Stimulated activated naive CD8-positive, alpha-beta T cell treated with anti-CD3 and anti-CD28 coated beads, Interleukin-15, Interleukin-2, amounts not matched to agents 100 ng/mL and 50 ng/mL, for 24 hours (primary cell): ENCODE measurements at regions not wholly inside any gene's neighbourhood (a gene's known extent, or its start where the extent isn't known, plus 50 kb on each side); places are given as distances from the start of the nearest gene placed in this dataset.

Source experiments
- H3K27ac Mint-ChIP-seq: one replicate; pipeline ENCODE4 v1.8.0; 2021; ENCODE audit warnings: mild to moderate bottlenecking, mixed read lengths
- H3K27me3 Mint-ChIP-seq: one replicate; pipeline ENCODE4 v1.8.0; 2021; ENCODE audit warnings: mixed read lengths
- H3K36me3 Mint-ChIP-seq: one replicate; pipeline ENCODE4 v1.8.0; 2021; ENCODE audit warnings: low read depth, mixed read lengths
- H3K4me1 Mint-ChIP-seq: one replicate; pipeline ENCODE4 v1.8.0; 2021; ENCODE audit warnings: low read depth, mixed read lengths
- H3K4me3 Mint-ChIP-seq: one replicate; pipeline ENCODE4 v1.8.0; 2021; ENCODE audit warnings: mild to moderate bottlenecking, mixed read lengths
- H3K9me3 Mint-ChIP-seq: one replicate; pipeline ENCODE4 v1.8.0; 2021; ENCODE audit warnings: mixed read lengths

DNA sequence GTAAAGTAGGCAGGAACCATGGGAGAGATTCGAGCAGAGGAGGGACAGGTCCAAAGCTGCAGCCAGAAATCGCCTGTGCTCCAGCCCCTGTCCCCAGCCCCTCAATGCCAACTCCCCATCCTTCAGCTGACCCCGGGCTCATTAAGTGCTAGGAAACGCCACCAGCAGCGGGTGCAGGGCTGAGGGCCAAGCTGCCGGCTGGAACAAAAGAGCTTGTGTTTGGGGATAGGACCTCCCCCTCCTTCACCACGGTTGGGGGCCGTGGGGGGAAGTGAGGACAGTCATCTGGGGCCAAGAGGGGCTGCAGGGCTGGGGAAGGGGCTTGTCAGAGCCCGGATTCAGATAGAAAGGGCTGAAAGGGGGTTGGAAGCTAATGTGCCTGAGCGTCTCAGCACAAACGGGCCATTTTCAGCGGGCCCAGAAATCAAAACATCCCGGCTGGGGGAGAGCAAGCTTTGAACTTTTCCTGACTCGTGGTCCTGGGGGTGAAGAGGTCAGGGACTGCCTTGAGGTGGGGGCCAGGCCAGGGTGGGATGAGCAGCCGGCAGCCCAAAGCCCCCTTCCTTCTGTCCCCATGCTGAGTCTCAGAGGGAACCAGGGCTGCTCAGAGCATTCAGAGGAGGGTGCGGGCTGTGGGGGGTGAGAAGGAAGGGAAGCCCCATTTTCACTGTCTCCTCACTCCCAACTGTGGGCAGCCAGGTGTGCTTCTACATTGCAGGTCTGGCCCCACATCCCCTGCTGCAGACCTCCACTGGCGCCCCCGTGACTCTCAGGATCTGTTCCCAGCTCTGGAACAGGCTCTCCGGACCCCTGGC lies 69.4 kb upstream of the DAB2IP start:
- Mint-ChIP-seq H3K4me1 (no peaks in the 10 kb centered on the region), H3K4me3 (no peak overlapping the region), H3K27me3 (peaks cover 16% of the 10 kb centered on the region), H3K36me3 (no peaks in the 10 kb centered on the region), H3K9me3 (no peaks in the 10 kb centered on the region), H3K27ac (no peak overlapping the region)

DNA sequence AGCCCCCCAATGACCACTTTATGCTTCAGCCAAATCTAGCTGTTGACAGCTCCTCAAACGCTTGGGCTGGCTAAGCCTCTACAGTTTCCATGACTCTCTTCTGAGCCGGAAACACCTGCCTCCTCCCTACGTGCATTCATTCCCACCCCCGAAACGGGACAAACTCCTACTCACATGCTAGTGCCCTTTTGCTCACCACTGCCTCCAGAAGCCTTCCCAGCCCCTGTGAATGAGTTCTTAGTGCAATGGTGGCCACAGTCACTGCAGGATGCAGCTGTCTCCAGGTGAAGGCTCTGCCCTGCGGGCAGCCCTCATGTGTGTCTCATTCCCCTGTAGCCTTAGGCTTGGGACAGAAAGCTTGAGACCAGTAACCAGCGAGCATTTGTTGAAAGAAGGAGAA lies 68.8 kb upstream of the DAB2IP start:
- H3K27ac Mint-ChIP-seq = no peak overlapping the region
- H3K27me3 Mint-ChIP-seq = peaks cover 18% of the 10 kb centered on the region
- no peaks in the 10 kb centered on the region for H3K4me1 Mint-ChIP-seq
- no peaks in the 10 kb centered on the region for H3K36me3 Mint-ChIP-seq
- H3K4me3 Mint-ChIP-seq = no peak overlapping the region
- H3K9me3 Mint-ChIP-seq = no peaks in the 10 kb centered on the region

GRCh38 chr9:121584421-121584820 lies 67.0 kb upstream of the DAB2IP start:
- H3K27ac Mint-ChIP-seq = no peak overlapping the region
- no peaks in the 10 kb centered on the region for H3K4me1 Mint-ChIP-seq
- no peaks in the 10 kb centered on the region for H3K9me3 Mint-ChIP-seq
- H3K36me3 Mint-ChIP-seq = no peaks in the 10 kb centered on the region
- H3K4me3 Mint-ChIP-seq = no peak overlapping the region
- peaks cover 29% of the 10 kb centered on the region for H3K27me3 Mint-ChIP-seq

- Mint-ChIP-seq H3K4me1 (no peaks in the 10 kb centered on the region), H3K36me3 (no peaks in the 10 kb centered on the region), H3K27me3 (peaks cover 38% of the 10 kb centered on the region), H3K4me3 (no peak overlapping the region), H3K9me3 (no peaks in the 10 kb centered on the region), H3K27ac (no peak overlapping the region)
Observed at GRCh38 chr9:121587863-121588262, 63.6 kb upstream of the DAB2IP start.

DNA sequence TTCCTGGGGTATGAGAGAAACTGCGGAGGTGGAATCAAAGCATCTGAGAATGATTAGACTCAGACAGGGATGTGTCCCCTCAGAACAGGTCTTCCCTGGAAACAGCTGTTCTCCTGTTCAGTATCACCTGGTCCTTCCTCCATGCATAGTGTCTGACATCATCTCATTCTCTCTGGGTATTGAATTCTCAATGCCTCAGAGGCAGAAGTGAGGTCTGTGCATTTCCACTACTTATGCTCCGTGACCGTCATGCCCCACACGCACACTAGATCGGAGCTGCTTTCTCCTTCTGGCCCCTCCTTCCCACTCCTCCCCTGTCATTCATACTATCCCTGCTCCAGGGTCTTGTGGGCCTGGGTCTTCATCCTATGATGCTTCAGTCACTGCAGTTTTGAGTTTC lies 61.4 kb upstream of the DAB2IP start:
- Mint-ChIP-seq H3K27ac (no peak overlapping the region), H3K9me3 (no peaks in the 10 kb centered on the region), H3K4me1 (no peaks in the 10 kb centered on the region), H3K36me3 (no peaks in the 10 kb centered on the region), H3K27me3 (peaks cover 45% of the 10 kb centered on the region), H3K4me3 (no peak overlapping the region)

- Mint-ChIP-seq H3K9me3 (no peaks in the 10 kb centered on the region), H3K36me3 (no peaks in the 10 kb centered on the region), H3K27ac (no peak overlapping the region), H3K4me1 (no peaks in the 10 kb centered on the region), H3K27me3 (peaks cover 45% of the 10 kb centered on the region), H3K4me3 (no peak overlapping the region)
Observed at GRCh38 chr9:121592265-121592664, 59.2 kb upstream of the DAB2IP start.

- no peaks in the 10 kb centered on the region for H3K4me1 Mint-ChIP-seq
- H3K36me3 Mint-ChIP-seq = no peaks in the 10 kb centered on the region
- H3K27me3 Mint-ChIP-seq = peaks cover 50% of the 10 kb centered on the region
- no peaks in the 10 kb centered on the region for H3K9me3 Mint-ChIP-seq
- no peak overlapping the region for H3K27ac Mint-ChIP-seq
- H3K4me3 Mint-ChIP-seq = no peak overlapping the region
Observed at GRCh38 chr9:121593066-121593465, 58.4 kb upstream of the DAB2IP start.

- Mint-ChIP-seq H3K4me3 (no peak overlapping the region), H3K4me1 (no peaks in the 10 kb centered on the region), H3K27ac (no peak overlapping the region), H3K27me3 (peaks cover 51% of the 10 kb centered on the region), H3K9me3 (no peaks in the 10 kb centered on the region), H3K36me3 (no peaks in the 10 kb centered on the region)
Observed at GRCh38 chr9:121596515-121596914, 54.9 kb upstream of the DAB2IP start.

DNA sequence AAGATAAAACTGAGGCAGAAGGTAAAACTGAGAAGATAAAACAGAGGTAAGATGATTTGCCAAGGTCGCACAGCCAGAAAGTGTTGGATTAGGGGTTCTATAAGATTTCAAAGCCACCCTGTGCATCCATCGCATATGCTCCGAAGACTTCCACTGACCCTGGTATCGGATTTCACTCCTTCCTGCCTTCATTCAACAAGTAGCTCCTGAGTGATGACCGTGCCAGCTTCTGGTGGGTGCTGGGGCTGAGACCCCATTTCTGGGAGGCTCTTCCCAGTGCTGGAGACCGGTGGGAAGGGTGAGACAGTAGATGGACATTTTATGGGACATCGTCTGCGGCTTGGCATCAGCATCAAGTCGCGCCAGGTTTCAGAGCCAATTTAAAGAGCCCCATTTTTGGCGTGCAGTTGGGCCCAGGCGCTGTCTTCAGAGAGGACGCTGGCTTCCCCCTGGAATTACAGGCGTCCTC lies 53.7 kb upstream of the DAB2IP start:
- Mint-ChIP-seq H3K9me3 (no peaks in the 10 kb centered on the region), H3K27ac (no peak overlapping the region), H3K4me1 (no peaks in the 10 kb centered on the region), H3K36me3 (no peaks in the 10 kb centered on the region), H3K27me3 (peaks cover 58% of the 10 kb centered on the region), H3K4me3 (no peak overlapping the region)

DNA sequence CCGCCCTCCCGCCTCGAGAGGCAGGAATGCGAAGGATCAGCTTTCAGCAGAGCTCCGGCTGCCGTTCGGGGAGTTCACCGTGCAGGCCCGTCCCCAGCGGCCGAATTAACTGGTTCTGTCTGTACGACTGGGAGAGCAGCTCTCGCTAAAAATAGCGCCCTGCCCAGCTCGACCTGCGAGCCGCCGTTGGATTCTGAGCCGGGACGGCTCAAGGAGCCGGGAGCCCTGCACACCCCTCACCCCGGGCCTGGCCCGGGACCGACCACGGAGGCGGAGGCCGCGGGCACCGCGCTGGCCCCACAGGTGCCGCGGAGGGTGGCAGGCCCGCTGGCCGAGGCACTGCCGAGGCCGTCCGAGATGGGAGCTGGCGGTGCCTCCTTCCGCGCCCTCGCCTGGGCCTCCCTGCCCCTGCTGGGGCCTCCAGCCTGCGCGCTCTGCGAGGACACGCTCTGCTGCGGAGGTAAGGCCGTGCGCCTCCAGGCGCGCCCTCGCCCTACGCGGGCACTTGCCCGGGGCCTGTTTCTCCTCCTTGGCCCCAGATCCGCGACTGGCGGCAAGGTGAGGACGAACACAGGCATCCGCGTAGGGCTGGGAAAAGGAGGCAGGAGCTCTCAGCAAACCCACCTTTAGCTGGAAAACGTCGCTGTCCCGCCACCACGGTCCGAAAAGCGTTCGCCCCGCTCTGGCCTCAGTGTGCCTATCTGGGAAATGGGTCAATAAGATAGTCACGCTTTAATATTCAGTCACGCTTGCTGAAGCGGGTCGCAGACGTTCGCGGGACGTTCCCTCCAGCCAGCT lies 53.1 kb upstream of the DAB2IP start:
- no peaks in the 10 kb centered on the region for H3K9me3 Mint-ChIP-seq
- peaks cover 58% of the 10 kb centered on the region for H3K27me3 Mint-ChIP-seq
- no peak overlapping the region for H3K27ac Mint-ChIP-seq
- no peaks in the 10 kb centered on the region for H3K36me3 Mint-ChIP-seq
- H3K4me3 Mint-ChIP-seq = no peak overlapping the region
- no peaks in the 10 kb centered on the region for H3K4me1 Mint-ChIP-seq

DNA sequence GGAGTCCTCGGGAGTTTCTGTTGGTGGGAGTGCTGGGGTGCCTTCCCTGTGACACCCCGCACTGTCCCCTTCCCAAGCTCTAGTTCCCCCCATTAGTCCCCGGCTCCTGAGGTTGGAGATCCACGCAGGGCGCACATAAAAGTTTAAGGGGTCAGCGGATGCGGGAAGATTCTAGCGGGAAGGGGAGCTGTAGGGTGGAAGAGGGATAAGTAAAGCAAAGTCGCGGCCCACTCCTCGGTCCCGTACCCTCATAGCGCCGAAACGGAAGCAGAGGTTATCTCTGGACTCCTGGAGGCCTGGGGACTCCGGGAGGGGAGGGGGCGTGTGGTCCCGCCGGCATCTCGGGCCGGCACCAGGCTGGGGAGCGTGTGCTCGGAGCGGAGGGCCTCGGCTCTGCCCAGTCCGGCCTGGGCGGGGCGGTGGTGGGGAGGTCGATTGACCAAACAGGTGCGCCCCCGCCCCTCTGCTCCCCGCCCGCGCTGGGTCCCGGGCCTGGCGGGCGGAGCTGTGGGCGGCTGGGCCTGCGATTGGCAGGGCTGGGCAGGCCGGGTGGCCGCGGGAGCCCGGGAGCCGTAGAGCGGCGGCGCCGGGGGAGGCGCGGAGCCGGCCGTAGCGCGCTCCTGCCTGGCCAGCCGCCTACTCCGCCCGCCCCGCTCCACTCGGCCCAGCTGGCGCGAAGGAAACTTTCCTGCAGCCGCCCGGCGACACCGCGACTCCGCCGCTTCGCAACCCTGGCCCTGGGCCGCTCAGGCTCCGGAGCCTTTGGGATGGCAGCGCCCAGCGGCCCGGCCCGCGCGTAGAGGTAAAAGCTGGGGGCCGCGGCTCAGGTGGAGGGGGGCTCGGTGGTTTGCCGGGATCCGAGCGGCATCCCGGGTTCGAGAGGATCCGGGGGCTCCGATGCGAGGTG lies 52.2 kb upstream of the DAB2IP start:
- Mint-ChIP-seq H3K4me1 (no peaks in the 10 kb centered on the region), H3K36me3 (no peaks in the 10 kb centered on the region), H3K4me3 (no peak overlapping the region), H3K27me3 (peaks cover 55% of the 10 kb centered on the region), H3K9me3 (no peaks in the 10 kb centered on the region), H3K27ac (no peak overlapping the region)

DNA sequence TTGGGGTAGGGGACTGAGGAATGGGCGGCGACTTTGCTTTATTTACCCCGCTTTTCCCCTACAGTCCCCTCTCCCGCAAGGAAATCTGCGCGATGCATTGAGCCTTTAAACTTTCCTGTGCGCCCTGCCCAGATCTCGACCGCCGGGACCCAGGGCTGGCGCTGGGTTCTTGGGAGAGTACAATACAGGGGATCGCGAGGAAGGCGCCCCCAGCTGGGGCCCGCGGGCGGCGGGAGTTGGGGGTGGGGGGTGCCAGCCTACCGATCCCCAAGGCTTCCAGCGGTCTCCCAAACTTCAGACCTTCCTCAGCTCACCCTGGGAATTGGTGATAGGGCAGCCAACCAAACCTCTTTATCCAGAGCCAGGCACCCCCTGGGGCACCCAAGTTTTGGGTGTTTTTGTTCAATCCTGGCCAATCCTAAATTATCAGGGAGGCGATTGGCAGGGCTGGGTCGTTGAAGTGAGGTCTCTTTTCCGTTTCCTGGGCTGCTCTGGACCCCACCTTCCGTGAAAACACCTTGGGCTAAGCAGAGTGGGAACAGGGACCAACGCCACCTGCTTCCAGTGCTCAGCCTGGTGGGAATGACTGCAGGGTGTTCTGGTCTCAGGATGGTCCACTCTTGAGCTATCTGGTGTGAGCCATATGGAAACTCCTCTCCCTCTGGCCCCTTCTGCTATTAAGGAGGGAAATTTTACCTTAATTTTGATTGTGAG lies 51.4 kb upstream of the DAB2IP start:
- Mint-ChIP-seq H3K36me3 (no peaks in the 10 kb centered on the region), H3K4me1 (no peaks in the 10 kb centered on the region), H3K27ac (no peak overlapping the region), H3K9me3 (no peaks in the 10 kb centered on the region), H3K27me3 (peaks cover 49% of the 10 kb centered on the region), H3K4me3 (no peak overlapping the region)

GRCh38 chr9:121601194-121601593 lies 50.2 kb upstream of the DAB2IP start:
- Mint-ChIP-seq H3K27me3 (peaks cover 47% of the 10 kb centered on the region), H3K4me1 (no peaks in the 10 kb centered on the region), H3K36me3 (no peaks in the 10 kb centered on the region), H3K9me3 (no peaks in the 10 kb centered on the region), H3K27ac (no peak overlapping the region), H3K4me3 (no peak overlapping the region)
